ENCODE measurements at regions not wholly inside any gene's neighbourhood (a gene's known extent, or its start where the extent isn't known, plus 50 kb on each side); places are given as distances from the start of the nearest gene placed in this dataset.

GRCh38 chr7:57388761-57389160, 61.2 kb upstream of the ZNF716 start:
- no peak for TF ChIP-seq EZH2 (IDR thresholded peaks at IDR 0.05; ENCODE audit: borderline replicate concordance, insufficient read depth, low read depth, low read length, poor library complexity, severe bottlenecking)
- no peak for TF ChIP-seq CTCF (IDR thresholded peaks at IDR 0.05)
